ENCODE measurements at regions not wholly inside any gene's neighbourhood (a gene's known extent, or its start where the extent isn't known, plus 50 kb on each side); places are given as distances from the start of the nearest gene placed in this dataset.

GRCh38 chr5:67405101-67405364 lies 208.4 kb upstream of the CD180 start:
- TF ChIP-seq EP300 (IDR thresholded peaks at IDR 0.05; ENCODE audit: low read depth) (no peak), CTCF (IDR thresholded peaks at IDR 0.05) (no peak), POLR2AphosphoS5 (IDR thresholded peaks at IDR 0.05) (no peak), POLR2A (IDR thresholded peaks at IDR 0.05) (no peak)
